ENCODE measurements at regions not wholly inside any gene's neighbourhood (a gene's known extent, or its start where the extent isn't known, plus 50 kb on each side); places are given as distances from the start of the nearest gene placed in this dataset.

- no peak for TF ChIP-seq CTCF (IDR thresholded peaks at IDR 0.05 in 2 of 3, conservative IDR thresholded peaks at IDR 0.05 in 1 of 3; ENCODE audit: borderline replicate concordance in 1 of 3, insufficient read depth in 1 of 3, low read depth in 2 of 3, low read length in 2 of 3)
- no peak for TF ChIP-seq EGR1 (IDR thresholded peaks at IDR 0.05; ENCODE audit: low read depth)
- TF ChIP-seq EZH2 (IDR thresholded peaks at IDR 0.05): no peak
- TF ChIP-seq POLR2AphosphoS5 (IDR thresholded peaks at IDR 0.05; ENCODE audit: low read depth, low read length): no peak
- TF ChIP-seq, protein P1, sequence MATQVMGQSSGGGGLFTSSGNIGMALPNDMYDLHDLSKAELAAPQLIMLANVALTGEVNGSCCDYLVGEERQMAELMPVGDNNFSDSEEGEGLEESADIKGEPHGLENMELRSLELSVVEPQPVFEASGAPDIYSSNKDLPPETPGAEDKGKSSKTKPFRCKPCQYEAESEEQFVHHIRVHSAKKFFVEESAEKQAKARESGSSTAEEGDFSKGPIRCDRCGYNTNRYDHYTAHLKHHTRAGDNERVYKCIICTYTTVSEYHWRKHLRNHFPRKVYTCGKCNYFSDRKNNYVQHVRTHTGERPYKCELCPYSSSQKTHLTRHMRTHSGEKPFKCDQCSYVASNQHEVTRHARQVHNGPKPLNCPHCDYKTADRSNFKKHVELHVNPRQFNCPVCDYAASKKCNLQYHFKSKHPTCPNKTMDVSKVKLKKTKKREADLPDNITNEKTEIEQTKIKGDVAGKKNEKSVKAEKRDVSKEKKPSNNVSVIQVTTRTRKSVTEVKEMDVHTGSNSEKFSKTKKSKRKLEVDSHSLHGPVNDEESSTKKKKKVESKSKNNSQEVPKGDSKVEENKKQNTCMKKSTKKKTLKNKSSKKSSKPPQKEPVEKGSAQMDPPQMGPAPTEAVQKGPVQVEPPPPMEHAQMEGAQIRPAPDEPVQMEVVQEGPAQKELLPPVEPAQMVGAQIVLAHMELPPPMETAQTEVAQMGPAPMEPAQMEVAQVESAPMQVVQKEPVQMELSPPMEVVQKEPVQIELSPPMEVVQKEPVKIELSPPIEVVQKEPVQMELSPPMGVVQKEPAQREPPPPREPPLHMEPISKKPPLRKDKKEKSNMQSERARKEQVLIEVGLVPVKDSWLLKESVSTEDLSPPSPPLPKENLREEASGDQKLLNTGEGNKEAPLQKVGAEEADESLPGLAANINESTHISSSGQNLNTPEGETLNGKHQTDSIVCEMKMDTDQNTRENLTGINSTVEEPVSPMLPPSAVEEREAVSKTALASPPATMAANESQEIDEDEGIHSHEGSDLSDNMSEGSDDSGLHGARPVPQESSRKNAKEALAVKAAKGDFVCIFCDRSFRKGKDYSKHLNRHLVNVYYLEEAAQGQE (IDR thresholded peaks at IDR 0.05; ENCODE audit: low read depth): no peak
- TF ChIP-seq ZFX (IDR thresholded peaks at IDR 0.05): no peak
- TF ChIP-seq ELF1 (IDR thresholded peaks at IDR 0.05; ENCODE audit: borderline replicate concordance, low read depth): no peak
- TF ChIP-seq, protein P2, sequence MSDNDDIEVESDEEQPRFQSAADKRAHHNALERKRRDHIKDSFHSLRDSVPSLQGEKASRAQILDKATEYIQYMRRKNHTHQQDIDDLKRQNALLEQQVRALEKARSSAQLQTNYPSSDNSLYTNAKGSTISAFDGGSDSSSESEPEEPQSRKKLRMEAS (IDR thresholded peaks at IDR 0.05): no peak
- no peak for TF ChIP-seq SIN3A (IDR thresholded peaks at IDR 0.05; ENCODE audit: low read depth)
- TF ChIP-seq EZH2phosphoT487 (IDR thresholded peaks at IDR 0.05; ENCODE audit: borderline replicate concordance): no peak
These were observed 116.3 kb downstream of the OGFRL1 start for GRCh38 chr6:71404967-71405278.

All from HCT116 (cell line).